OCI-LY3 (cell line): ENCODE measurements at regions not wholly inside any gene's neighbourhood (a gene's known extent, or its start where the extent isn't known, plus 50 kb on each side); places are given as distances from the start of the nearest gene placed in this dataset.

Experiments
- H2AFZ ChIP-seq: fragments of 200-600, 300-600 bp; shearing (Covaris generic); 2 replicates; pipeline ENCODE4 v1.6.0; 2014; ENCODE audit warnings: antibody characterized with exemption, low read depth, low read length
- H3K27ac ChIP-seq: fragments of 200-600, 300-600 bp; sonication (generic); 2 replicates; pipeline ENCODE4 v1.5.1; 2014; ENCODE audit warnings: mild to moderate bottlenecking, low read length, moderate library complexity, mixed read lengths
- H3K27me3 ChIP-seq: fragments of 200-600, 300-600 bp; sonication (generic); 2 replicates; pipeline ENCODE4 v1.6.1; 2014; ENCODE audit warnings: low read depth, low read length, mixed read lengths
- H3K36me3 ChIP-seq: fragments of 200-600, 300-600 bp; sonication (generic); replicated peaks from 2 replicates; pipeline ENCODE3; 2014; ENCODE audit warnings: low read depth, low read length, mixed read lengths
- H3K4me1 ChIP-seq: fragments of 300-600, 200-600 bp; sonication (generic); 2 replicates; pipeline ENCODE4 v1.6.1; 2014; ENCODE audit warnings: low read length, mixed read lengths
- H3K4me2 ChIP-seq: fragments of 200-600, 300-600 bp; sonication (generic); 2 replicates; pipeline ENCODE4 v1.6.1; 2014; ENCODE audit warnings: low read length, mixed read lengths
- H3K4me3 ChIP-seq: fragments of 300-600, 200-600 bp; sonication (generic); 2 replicates; pipeline ENCODE4 v1.5.1; 2014; ENCODE audit warnings: antibody characterized with exemption, mild to moderate bottlenecking, low read length, moderate library complexity
- H3K79me2 ChIP-seq: fragments of 300-600, 200-600 bp; shearing (Covaris generic); 2 replicates; pipeline ENCODE4 v1.6.1; 2014; ENCODE audit warnings: mild to moderate bottlenecking, low read length, mixed read lengths
- H3K9ac ChIP-seq: fragments of 300-600, 200-600 bp; shearing (Covaris generic); 2 replicates; pipeline ENCODE4 v1.6.0; 2014; ENCODE audit warnings: mild to moderate bottlenecking, low read length, moderate library complexity
- H3K9me3 ChIP-seq: fragments of 200-600, 300-600 bp; shearing (Covaris generic); 2 replicates; pipeline ENCODE4 v1.6.1; 2014; ENCODE audit warnings: low read length, mixed read lengths; ENCODE audit not compliant: insufficient read depth
- H4K20me1 ChIP-seq: fragments of 200-600, 300-600 bp; sonication (generic); 2 replicates; pipeline ENCODE4 v1.6.1; 2016; ENCODE audit warnings: low read length, mixed read lengths; ENCODE audit not compliant: insufficient read depth
- EZH2phosphoT487 ChIP-seq: fragments of 200-600 bp; shearing (Covaris generic); IDR thresholded peaks from 2 replicates; pipeline ENCODE4 v1.6.1; 2018; ENCODE audit warnings: antibody characterized with exemption, mixed run types, low read depth
- TF ChIP-seq, protein P1 (sequence below): fragments of 200-600, 300-600 bp; sonication (generic); IDR thresholded peaks from 2 replicates; pipeline ENCODE4 v1.5.1; 2014; ENCODE audit warnings: antibody characterized with exemption, low read length, low read depth

DNA sequence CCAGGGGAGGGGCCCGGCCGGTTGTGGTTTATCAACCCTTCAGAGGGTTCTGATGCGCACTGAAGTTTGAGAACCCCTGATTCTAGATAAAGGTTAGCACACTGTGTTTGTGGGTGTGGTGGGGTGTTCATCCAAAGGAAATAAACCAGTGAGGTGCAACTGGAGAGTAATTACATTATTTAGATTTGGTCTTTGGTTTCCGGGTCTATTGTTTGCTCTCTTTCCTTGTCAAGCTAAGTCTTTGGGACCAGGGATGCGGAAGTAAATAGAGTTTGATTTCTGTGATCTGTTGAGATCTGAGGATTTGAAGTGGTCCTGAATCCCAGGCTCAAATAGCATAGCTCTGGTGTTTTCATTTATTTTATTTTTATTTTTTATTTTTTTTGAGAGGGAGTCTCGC lies 50.5 kb upstream of the CLMP start:
- Histone ChIP-seq H3K9ac (no peak overlapping the region), H4K20me1 (no peaks in the 10 kb centered on the region), H2AFZ (no peak overlapping the region), H3K4me1 (peaks cover 3% of the 10 kb centered on the region), H3K4me3 (no peak overlapping the region), H3K36me3 (no peaks in the 10 kb centered on the region), H3K79me2 (no peaks in the 10 kb centered on the region), H3K27me3 (peaks cover 50% of the 10 kb centered on the region), H3K27ac (no peak overlapping the region), H3K9me3 (no peaks in the 10 kb centered on the region), H3K4me2 (no peak overlapping the region)
- TF ChIP-seq, protein P1, sequence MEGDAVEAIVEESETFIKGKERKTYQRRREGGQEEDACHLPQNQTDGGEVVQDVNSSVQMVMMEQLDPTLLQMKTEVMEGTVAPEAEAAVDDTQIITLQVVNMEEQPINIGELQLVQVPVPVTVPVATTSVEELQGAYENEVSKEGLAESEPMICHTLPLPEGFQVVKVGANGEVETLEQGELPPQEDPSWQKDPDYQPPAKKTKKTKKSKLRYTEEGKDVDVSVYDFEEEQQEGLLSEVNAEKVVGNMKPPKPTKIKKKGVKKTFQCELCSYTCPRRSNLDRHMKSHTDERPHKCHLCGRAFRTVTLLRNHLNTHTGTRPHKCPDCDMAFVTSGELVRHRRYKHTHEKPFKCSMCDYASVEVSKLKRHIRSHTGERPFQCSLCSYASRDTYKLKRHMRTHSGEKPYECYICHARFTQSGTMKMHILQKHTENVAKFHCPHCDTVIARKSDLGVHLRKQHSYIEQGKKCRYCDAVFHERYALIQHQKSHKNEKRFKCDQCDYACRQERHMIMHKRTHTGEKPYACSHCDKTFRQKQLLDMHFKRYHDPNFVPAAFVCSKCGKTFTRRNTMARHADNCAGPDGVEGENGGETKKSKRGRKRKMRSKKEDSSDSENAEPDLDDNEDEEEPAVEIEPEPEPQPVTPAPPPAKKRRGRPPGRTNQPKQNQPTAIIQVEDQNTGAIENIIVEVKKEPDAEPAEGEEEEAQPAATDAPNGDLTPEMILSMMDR, result no peak
- no peak for TF ChIP-seq EZH2phosphoT487
